Suprapubic skin (tissue), 4 donors: ENCODE measurements at regions not wholly inside any gene's neighbourhood (a gene's known extent, or its start where the extent isn't known, plus 50 kb on each side); places are given as distances from the start of the nearest gene placed in this dataset.

Source experiments
- POLR2A ChIP-seq, 2 donors: fragments of 450-650 bp; IDR thresholded peaks; one replicate each; pipeline ENCODE4 v1.6.1; 2017; ENCODE audit warnings: antibody characterized with exemption in 2 of 2, mild to moderate bottlenecking in 2 of 2, moderate library complexity in 2 of 2
- POLR2AphosphoS5 ChIP-seq, 3 donors: sonication (generic); formaldehyde crosslinking; IDR thresholded peaks; one replicate each; pipeline ENCODE4 v1.6.1; 2017; ENCODE audit warnings: antibody characterized with exemption in 3 of 3

DNA sequence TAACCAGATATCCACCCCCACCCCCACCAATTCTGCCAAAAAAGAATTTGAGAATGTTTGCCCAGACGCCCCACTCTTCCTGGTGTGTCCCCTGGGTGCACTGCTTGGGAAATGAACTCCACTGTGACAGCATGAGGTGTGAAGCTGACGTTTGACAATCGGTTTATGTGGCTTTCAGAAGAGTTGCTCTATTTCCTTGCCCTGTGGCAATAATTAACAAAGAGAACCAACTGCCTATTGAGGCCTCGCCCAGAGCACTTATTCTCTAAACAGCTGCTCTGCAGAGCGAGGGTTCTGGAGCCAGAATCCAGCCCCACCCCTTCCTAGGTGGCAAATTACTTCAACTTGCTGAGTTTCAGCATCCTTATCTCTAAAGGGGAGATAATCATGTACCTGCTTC, 115.8 kb upstream of the SIX3 start:
- TF ChIP-seq POLR2A (IDR thresholded peaks at IDR 0.05) (no peak), POLR2AphosphoS5 (IDR thresholded peaks at IDR 0.05) (no peak)
